IMR-90 (cell line): ENCODE measurements at regions not wholly inside any gene's neighbourhood (a gene's known extent, or its start where the extent isn't known, plus 50 kb on each side); places are given as distances from the start of the nearest gene placed in this dataset.

Experiments
- ATAC-seq: fragments of 200-7000 bp; cut with Tn5 transposase; 2 replicates; pipeline ENCODE4 v1.9.1; 2020; ENCODE audit warnings: low read depth, mild to moderate bottlenecking, moderate library complexity
- BruUV-seq: library from RNA; stranded (reverse); fragments of 400-500 nt; replicated peaks from 2 replicates; lab custom pipeline; 2021; lab: Mats Ljungman, UMichigan
- CTCF ChIA-PET: fragments of 300-600 bp; formaldehyde crosslinking; extraction: SDS; loops from one replicate; lab custom pipeline; 2021; ENCODE audit warnings: antibody characterized with exemption; lab: Yijun Ruan, JAX
- POLR2A ChIA-PET: fragments of 300-600 bp; sonication (Branson Sonifier 250); formaldehyde crosslinking; loops from one replicate; lab custom pipeline; 2022; ENCODE audit warnings: antibody characterized with exemption; ENCODE audit not compliant: unreplicated experiment; lab: Charles Lee
- DNase-seq: peaks from one replicate; pipeline ENCODE4 v3.0.0; 2013
- H2AFZ ChIP-seq: replicated peaks from 2 replicates; pipeline ENCODE3; 2013; ENCODE audit warnings: low read length, mild to moderate bottlenecking; ENCODE audit not compliant: poor library complexity
- H2AK5ac ChIP-seq: 2 replicates; pipeline ENCODE4 v1.6.1; 2013; ENCODE audit warnings: low read depth, low read length, inconsistent platforms
- H2AK9ac ChIP-seq: replicated peaks from 2 replicates; pipeline ENCODE3; 2013; ENCODE audit warnings: mild to moderate bottlenecking, low read depth, low read length, moderate library complexity; ENCODE audit not compliant: poor library complexity
- H2BK120ac ChIP-seq: 2 replicates; pipeline ENCODE4 v1.6.1; 2013; ENCODE audit warnings: low read depth, low read length, inconsistent platforms
- H2BK15ac ChIP-seq: 3 replicates; pipeline ENCODE4 v1.6.1; 2013; ENCODE audit warnings: low read depth, low read length, inconsistent platforms
- H2BK20ac ChIP-seq: 2 replicates; pipeline ENCODE4 v1.6.1; 2013; ENCODE audit warnings: low read depth, mild to moderate bottlenecking, inconsistent platforms, low read length, moderate library complexity
- H2BK5ac ChIP-seq: 2 replicates; pipeline ENCODE4 v1.6.1; 2013; ENCODE audit warnings: mild to moderate bottlenecking, low read depth, low read length, inconsistent platforms; ENCODE audit not compliant: poor library complexity, severe bottlenecking
- H3K14ac ChIP-seq: replicated peaks from 2 replicates; pipeline ENCODE4 v1.6.1; 2013; ENCODE audit warnings: low read depth, low read length, inconsistent platforms
- H3K18ac ChIP-seq: 2 replicates; pipeline ENCODE4 v1.6.1; 2013; ENCODE audit warnings: low read depth, low read length, control low read depth
- H3K23ac ChIP-seq: 2 replicates; pipeline ENCODE4 v1.6.1; 2013; ENCODE audit warnings: low read depth, low read length, inconsistent platforms
- H3K27ac ChIP-seq: 2 replicates; pipeline ENCODE4 v1.5.1; 2013; ENCODE audit warnings: mild to moderate bottlenecking, control low read depth, low read length; ENCODE audit not compliant: insufficient read depth
- H3K27me3 ChIP-seq: 2 replicates; pipeline ENCODE4 v1.6.1; 2013; ENCODE audit warnings: low read length; ENCODE audit not compliant: control insufficient read depth, insufficient read depth
- H3K36me3 ChIP-seq: 2 replicates; pipeline ENCODE4 v1.6.1; 2013; ENCODE audit warnings: low read length, mixed read lengths; ENCODE audit not compliant: control insufficient read depth, insufficient read depth
- H3K4ac ChIP-seq: 2 replicates; pipeline ENCODE4 v1.6.1; 2013; ENCODE audit warnings: low read depth, low read length, inconsistent platforms
- H3K4me1 ChIP-seq: 2 replicates; pipeline ENCODE4 v1.6.1; 2013; ENCODE audit warnings: low read length, mixed read lengths; ENCODE audit not compliant: control insufficient read depth, insufficient read depth
- H3K4me2 ChIP-seq: 2 replicates; pipeline ENCODE4 v1.6.1; 2013; ENCODE audit warnings: low read depth, mild to moderate bottlenecking, control low read depth, low read length, moderate library complexity
- H3K4me3 ChIP-seq: 2 replicates; pipeline ENCODE4 v1.5.1; 2013; ENCODE audit warnings: low read depth, mild to moderate bottlenecking, control low read depth, low read length, moderate library complexity; ENCODE audit not compliant: insufficient read depth
- H3K56ac ChIP-seq: 2 replicates; pipeline ENCODE4 v1.6.1; 2013; ENCODE audit warnings: low read length, inconsistent platforms; ENCODE audit not compliant: insufficient read depth; ENCODE audit errors: extremely low read depth
- H3K79me1 ChIP-seq, 2 experiments: 2 replicates each; pipeline ENCODE4 v1.6.1; 2013; ENCODE audit warnings: low read length in 2 of 2, inconsistent platforms in 1 of 2, low read depth in 1 of 2
- H3K9ac ChIP-seq: 2 replicates; pipeline ENCODE4 v1.6.1; 2013; ENCODE audit warnings: low read depth, low read length, control low read depth
- H3K9me1 ChIP-seq: 2 replicates; pipeline ENCODE4 v1.6.1; 2013; ENCODE audit warnings: low read length, inconsistent platforms; ENCODE audit not compliant: insufficient read depth
- H3K9me3 ChIP-seq: 2 replicates; pipeline ENCODE4 v1.6.1; 2013; ENCODE audit warnings: low read length; ENCODE audit not compliant: control insufficient read depth, insufficient read depth
- H4K20me1 ChIP-seq: 2 replicates; pipeline ENCODE4 v1.6.1; 2013; ENCODE audit warnings: low read length, inconsistent platforms; ENCODE audit not compliant: insufficient read depth
- H4K5ac ChIP-seq: 2 replicates; pipeline ENCODE4 v1.6.1; 2013; ENCODE audit warnings: mild to moderate bottlenecking, low read depth, low read length, control low read depth
- H4K8ac ChIP-seq, 2 experiments: 2 replicates each; pipeline ENCODE4 v1.6.1; 2013; ENCODE audit warnings: low read depth in 2 of 2, low read length in 2 of 2, control low read depth in 1 of 2, inconsistent platforms in 1 of 2
- H4K91ac ChIP-seq: 2 replicates; pipeline ENCODE4 v1.6.1; 2013; ENCODE audit warnings: low read depth, low read length, inconsistent platforms; ENCODE audit not compliant: insufficient read depth
- BHLHE40 ChIP-seq: fragments of 150-350 bp; IDR thresholded peaks from 2 replicates; pipeline ENCODE4 v1.6.1; 2016; ENCODE audit warnings: mild to moderate bottlenecking, low read depth, low read length
- CEBPB ChIP-seq: IDR thresholded peaks from 2 replicates; pipeline ENCODE4 v1.6.1; 2012; ENCODE audit warnings: low read depth, low read length, improper control_type of control experiment
- CHD1 ChIP-seq: IDR thresholded peaks from 2 replicates; pipeline ENCODE4 v1.6.1; 2012; ENCODE audit warnings: low read depth, low read length, improper control_type of control experiment
- CTCF ChIP-seq: conservative IDR thresholded peaks from 2 replicates; pipeline ENCODE4 v1.5.1; 2012; ENCODE audit warnings: mild to moderate bottlenecking, low read depth, low read length, improper control_type of control experiment
- FOS ChIP-seq: fragments of 150-350 bp; IDR thresholded peaks from 2 replicates; pipeline ENCODE4 v1.6.1; 2016; ENCODE audit warnings: low read depth, low read length
- MAFK ChIP-seq: IDR thresholded peaks from 2 replicates; pipeline ENCODE4 v1.6.1; 2012; ENCODE audit warnings: low read depth, low read length, improper control_type of control experiment
- MAZ ChIP-seq: IDR thresholded peaks from 2 replicates; pipeline ENCODE4 v1.6.1; 2012; ENCODE audit warnings: low read depth, mild to moderate bottlenecking, low read length, improper control_type of control experiment, moderate library complexity, borderline replicate concordance
- MXI1 ChIP-seq: IDR thresholded peaks from 2 replicates; pipeline ENCODE4 v1.6.1; 2012; ENCODE audit warnings: low read depth, mild to moderate bottlenecking, low read length, moderate library complexity, borderline replicate concordance
- NFE2L2 ChIP-seq: fragments of 150-350 bp; IDR thresholded peaks from 2 replicates; pipeline ENCODE4 v1.6.1; 2016; ENCODE audit warnings: low read depth, mild to moderate bottlenecking, low read length
- POLR2A ChIP-seq: IDR thresholded peaks from 2 replicates; pipeline ENCODE4 v1.6.1; 2012; ENCODE audit warnings: mild to moderate bottlenecking, low read depth, low read length
- RAD21 ChIP-seq: IDR thresholded peaks from 2 replicates; pipeline ENCODE4 v1.6.1; 2012; ENCODE audit warnings: low read length, improper control_type of control experiment
- RCOR1 ChIP-seq: IDR thresholded peaks from 2 replicates; pipeline ENCODE4 v1.6.1; 2012; ENCODE audit warnings: mild to moderate bottlenecking, low read length, improper control_type of control experiment; ENCODE audit not compliant: insufficient replicate concordance
- RFX5 ChIP-seq: IDR thresholded peaks from 2 replicates; pipeline ENCODE4 v1.8.0; 2012; ENCODE audit warnings: low read depth, mild to moderate bottlenecking, low read length, moderate library complexity
- SMC3 ChIP-seq: fragments of 150-350 bp; IDR thresholded peaks from 2 replicates; pipeline ENCODE4 v1.6.1; 2016; ENCODE audit warnings: low read depth, mild to moderate bottlenecking, antibody characterized with exemption, low read length, moderate library complexity
- WGBS, 2 experiments: methylation state at CpG; one replicate each; pipeline versions ENCODE4 v1.1.5 to v1.1.7; 2013; ENCODE audit warnings: missing lambda C conversion rate in 2 of 2; ENCODE audit not compliant: insufficient read length in 1 of 2; ENCODE audit errors: extremely low coverage in 2 of 2; 5-methylcytosine and 5-hydroxymethylcytosine counted together
- dilution Hi-C: fragments of 300-500 bp; cut with HindIII; formaldehyde crosslinking; loops from one replicate; pipeline ENCODE4 v1.14.3; 2018; ENCODE audit warnings: low sequenced_read_pairs; ENCODE audit not compliant: unreplicated experiment
- in situ Hi-C: fragments of 300-500 bp; cut with MboI; formaldehyde crosslinking; loops from 3 replicates; pipeline ENCODE4 v1.14.3; 2019; ENCODE audit warnings: low sequenced_read_pairs, inconsistent platforms, mixed read lengths
- intact Hi-C: fragments of 100-400 bp; cut with micrococcal nuclease; formaldehyde crosslinking; loops from 2 replicates; pipeline ENCODE4 v1.10.0; 2022
- TF ChIP-seq, protein P1 (sequence below): fragments of 150-350 bp; IDR thresholded peaks from 2 replicates; pipeline ENCODE4 v1.6.1; 2017; ENCODE audit warnings: mild to moderate bottlenecking, antibody characterized with exemption, low read length, low read depth
- TF ChIP-seq, protein P2 (sequence below): fragments of 150-350 bp; IDR thresholded peaks from 2 replicates; pipeline ENCODE4 v1.6.1; 2016; ENCODE audit warnings: low read depth, mild to moderate bottlenecking, low read length, moderate library complexity, borderline replicate concordance

GRCh38 chr7:131202451-131202850 is 125.2 kb upstream of the MKLN1 start:
- BruUV-seq: no TSS peak
- H3K4me1 ChIP-seq: no peaks in the 10 kb centered on the region
- ATAC-seq (no peak), DNase-seq (no peak)
- H3K4me3 ChIP-seq: no peak overlapping the region
- H3K18ac ChIP-seq: no peak overlapping the region
- dilution Hi-C loops: no loop called here
- H3K9me3 ChIP-seq: no peaks in the 10 kb centered on the region
- H3K56ac ChIP-seq: no peak overlapping the region
- in situ Hi-C loops: no loop called here
- CTCF ChIA-PET: no interaction called here
- no peak overlapping the region for H2BK5ac ChIP-seq
- POLR2A ChIA-PET: no interaction called here
- no peaks in the 10 kb centered on the region for H4K20me1 ChIP-seq
- no peak overlapping the region for H4K91ac ChIP-seq
- H2BK20ac ChIP-seq: no peak overlapping the region
- no peaks in the 10 kb centered on the region for H3K36me3 ChIP-seq
- no peak overlapping the region for H3K9ac ChIP-seq
- H4K8ac ChIP-seq: no peak overlapping the region
- no peak overlapping the region for H3K4ac ChIP-seq
- no peak overlapping the region for H3K23ac ChIP-seq
- H3K9me1 ChIP-seq: no peaks in the 10 kb centered on the region
- no CpG with 5 or more reads among the region's 5 CpGs for WGBS, 2 experiments
- H3K79me1 ChIP-seq: no peaks in the 10 kb centered on the region
- H2AFZ ChIP-seq: no peak overlapping the region
- H3K14ac ChIP-seq: no peak overlapping the region
- no peak overlapping the region for H3K4me2 ChIP-seq
- no peak overlapping the region for H2BK15ac ChIP-seq
- no peak overlapping the region for H2AK5ac ChIP-seq
- intact Hi-C loops: no loop called here
- H2BK120ac ChIP-seq: no peak overlapping the region
- H4K5ac ChIP-seq: no peak overlapping the region
- no peak for TF ChIP-seq CHD1
- TF ChIP-seq MAFK: no peak
- no peak for TF ChIP-seq RAD21
- TF ChIP-seq POLR2A: no peak
- TF ChIP-seq, protein P1, sequence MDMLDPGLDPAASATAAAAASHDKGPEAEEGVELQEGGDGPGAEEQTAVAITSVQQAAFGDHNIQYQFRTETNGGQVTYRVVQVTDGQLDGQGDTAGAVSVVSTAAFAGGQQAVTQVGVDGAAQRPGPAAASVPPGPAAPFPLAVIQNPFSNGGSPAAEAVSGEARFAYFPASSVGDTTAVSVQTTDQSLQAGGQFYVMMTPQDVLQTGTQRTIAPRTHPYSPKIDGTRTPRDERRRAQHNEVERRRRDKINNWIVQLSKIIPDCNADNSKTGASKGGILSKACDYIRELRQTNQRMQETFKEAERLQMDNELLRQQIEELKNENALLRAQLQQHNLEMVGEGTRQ: no peak
- TF ChIP-seq MAZ: no peak
- TF ChIP-seq CEBPB: no peak
- TF ChIP-seq RCOR1: no peak
- TF ChIP-seq SMC3: no peak
- TF ChIP-seq MXI1: no peak
- TF ChIP-seq BHLHE40: no peak
- no peak for TF ChIP-seq CTCF
- TF ChIP-seq FOS: no peak
- TF ChIP-seq, protein P2, sequence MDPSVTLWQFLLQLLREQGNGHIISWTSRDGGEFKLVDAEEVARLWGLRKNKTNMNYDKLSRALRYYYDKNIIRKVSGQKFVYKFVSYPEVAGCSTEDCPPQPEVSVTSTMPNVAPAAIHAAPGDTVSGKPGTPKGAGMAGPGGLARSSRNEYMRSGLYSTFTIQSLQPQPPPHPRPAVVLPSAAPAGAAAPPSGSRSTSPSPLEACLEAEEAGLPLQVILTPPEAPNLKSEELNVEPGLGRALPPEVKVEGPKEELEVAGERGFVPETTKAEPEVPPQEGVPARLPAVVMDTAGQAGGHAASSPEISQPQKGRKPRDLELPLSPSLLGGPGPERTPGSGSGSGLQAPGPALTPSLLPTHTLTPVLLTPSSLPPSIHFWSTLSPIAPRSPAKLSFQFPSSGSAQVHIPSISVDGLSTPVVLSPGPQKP: no peak
- no peak for TF ChIP-seq NFE2L2
- TF ChIP-seq RFX5: no peak
- no peak overlapping the region for H3K27ac ChIP-seq
- H3K27me3 ChIP-seq: no peaks in the 10 kb centered on the region
- H2AK9ac ChIP-seq: no peak overlapping the region
